ENCODE measurements at regions not wholly inside any gene's neighbourhood (a gene's known extent, or its start where the extent isn't known, plus 50 kb on each side); places are given as distances from the start of the nearest gene placed in this dataset.
A peak's percentile ranks its signal among the peaks of the same experiment; 100 is the strongest.

DNA sequence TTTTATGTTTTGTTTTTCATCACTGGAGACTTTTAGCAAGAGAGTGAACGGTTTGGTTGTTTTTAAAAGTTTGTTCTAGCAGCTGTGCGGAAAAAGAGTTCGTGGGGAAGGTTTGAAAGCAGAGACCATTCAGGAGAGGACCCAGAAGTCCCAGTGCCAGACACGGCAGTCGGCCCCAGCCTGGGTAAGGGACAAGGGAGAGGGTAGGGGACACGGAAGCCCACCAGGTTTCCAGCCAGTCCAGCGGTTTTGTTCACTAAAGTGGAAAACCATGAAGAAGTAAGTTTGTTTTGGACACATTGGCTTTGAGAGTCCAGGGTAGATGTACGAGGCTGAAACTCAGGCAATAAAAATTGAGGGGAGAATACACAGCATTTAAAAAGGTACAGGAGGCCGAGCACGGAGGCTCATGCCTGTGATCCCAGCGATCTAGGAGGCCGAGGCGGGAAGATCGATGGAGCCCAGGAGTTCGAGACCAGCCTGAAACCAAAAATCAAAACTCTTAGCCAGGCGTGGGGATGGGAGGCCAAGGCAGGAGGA, 56.8 kb upstream of the RPH3AL start:
- TSS peak; percentile 93 for BruUV-seq (replicated peaks)
- CTCF ChIA-PET = no interaction called here

DNA sequence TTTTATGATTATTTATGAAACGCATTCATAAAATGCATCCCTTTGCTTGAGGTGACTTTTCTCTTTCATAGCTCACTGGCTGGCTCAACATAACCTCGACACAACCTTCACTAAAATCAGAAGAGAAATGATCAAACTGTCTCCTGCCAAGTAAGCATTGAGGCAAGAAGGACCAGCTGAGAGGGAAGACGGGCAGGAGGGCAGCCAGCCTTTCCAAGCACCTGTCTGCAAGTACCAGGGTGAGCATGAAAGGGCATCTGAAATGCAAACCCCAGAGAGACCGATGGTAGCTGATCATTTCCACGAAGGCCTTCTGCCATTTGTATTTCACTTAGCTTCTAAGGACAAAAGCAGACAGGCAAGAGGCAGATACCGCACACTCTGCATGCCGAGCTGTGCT, 52.1 kb upstream of the RPH3AL start:
- BruUV-seq (replicated peaks) = no TSS peak
- no peaks in the 10 kb centered on the region for H3K9me3 ChIP-seq (ENCODE audit: control insufficient read depth, insufficient read depth, low read depth, low read length)
- TF ChIP-seq TCF7L2 (IDR thresholded peaks at IDR 0.05; ENCODE audit: low read depth, low read length) (no peak), SIN3A (IDR thresholded peaks at IDR 0.05; ENCODE audit: borderline replicate concordance, insufficient read depth, low read depth, low read length) (no peak), POLR2AphosphoS5 (IDR thresholded peaks at IDR 0.05; ENCODE audit: low read depth, low read length) (no peak)
- TF ChIP-seq, protein P1, sequence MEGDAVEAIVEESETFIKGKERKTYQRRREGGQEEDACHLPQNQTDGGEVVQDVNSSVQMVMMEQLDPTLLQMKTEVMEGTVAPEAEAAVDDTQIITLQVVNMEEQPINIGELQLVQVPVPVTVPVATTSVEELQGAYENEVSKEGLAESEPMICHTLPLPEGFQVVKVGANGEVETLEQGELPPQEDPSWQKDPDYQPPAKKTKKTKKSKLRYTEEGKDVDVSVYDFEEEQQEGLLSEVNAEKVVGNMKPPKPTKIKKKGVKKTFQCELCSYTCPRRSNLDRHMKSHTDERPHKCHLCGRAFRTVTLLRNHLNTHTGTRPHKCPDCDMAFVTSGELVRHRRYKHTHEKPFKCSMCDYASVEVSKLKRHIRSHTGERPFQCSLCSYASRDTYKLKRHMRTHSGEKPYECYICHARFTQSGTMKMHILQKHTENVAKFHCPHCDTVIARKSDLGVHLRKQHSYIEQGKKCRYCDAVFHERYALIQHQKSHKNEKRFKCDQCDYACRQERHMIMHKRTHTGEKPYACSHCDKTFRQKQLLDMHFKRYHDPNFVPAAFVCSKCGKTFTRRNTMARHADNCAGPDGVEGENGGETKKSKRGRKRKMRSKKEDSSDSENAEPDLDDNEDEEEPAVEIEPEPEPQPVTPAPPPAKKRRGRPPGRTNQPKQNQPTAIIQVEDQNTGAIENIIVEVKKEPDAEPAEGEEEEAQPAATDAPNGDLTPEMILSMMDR (IDR thresholded peaks at IDR 0.05) = no peak
- TF ChIP-seq, protein P2, sequence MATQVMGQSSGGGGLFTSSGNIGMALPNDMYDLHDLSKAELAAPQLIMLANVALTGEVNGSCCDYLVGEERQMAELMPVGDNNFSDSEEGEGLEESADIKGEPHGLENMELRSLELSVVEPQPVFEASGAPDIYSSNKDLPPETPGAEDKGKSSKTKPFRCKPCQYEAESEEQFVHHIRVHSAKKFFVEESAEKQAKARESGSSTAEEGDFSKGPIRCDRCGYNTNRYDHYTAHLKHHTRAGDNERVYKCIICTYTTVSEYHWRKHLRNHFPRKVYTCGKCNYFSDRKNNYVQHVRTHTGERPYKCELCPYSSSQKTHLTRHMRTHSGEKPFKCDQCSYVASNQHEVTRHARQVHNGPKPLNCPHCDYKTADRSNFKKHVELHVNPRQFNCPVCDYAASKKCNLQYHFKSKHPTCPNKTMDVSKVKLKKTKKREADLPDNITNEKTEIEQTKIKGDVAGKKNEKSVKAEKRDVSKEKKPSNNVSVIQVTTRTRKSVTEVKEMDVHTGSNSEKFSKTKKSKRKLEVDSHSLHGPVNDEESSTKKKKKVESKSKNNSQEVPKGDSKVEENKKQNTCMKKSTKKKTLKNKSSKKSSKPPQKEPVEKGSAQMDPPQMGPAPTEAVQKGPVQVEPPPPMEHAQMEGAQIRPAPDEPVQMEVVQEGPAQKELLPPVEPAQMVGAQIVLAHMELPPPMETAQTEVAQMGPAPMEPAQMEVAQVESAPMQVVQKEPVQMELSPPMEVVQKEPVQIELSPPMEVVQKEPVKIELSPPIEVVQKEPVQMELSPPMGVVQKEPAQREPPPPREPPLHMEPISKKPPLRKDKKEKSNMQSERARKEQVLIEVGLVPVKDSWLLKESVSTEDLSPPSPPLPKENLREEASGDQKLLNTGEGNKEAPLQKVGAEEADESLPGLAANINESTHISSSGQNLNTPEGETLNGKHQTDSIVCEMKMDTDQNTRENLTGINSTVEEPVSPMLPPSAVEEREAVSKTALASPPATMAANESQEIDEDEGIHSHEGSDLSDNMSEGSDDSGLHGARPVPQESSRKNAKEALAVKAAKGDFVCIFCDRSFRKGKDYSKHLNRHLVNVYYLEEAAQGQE (IDR thresholded peaks at IDR 0.05; ENCODE audit: insufficient read depth in 1 of 2, low read depth in 2 of 2, low read length in 1 of 2) = no peak
- ATAC-seq (no peak), DNase-seq (ENCODE audit: low read depth, low spot score) (no peak)
- CTCF ChIA-PET = no interaction called here
- in situ Hi-C loops (cut with HindIII; ENCODE audit: low pct_unique_long_range_greater_than_20kb, low sequenced_read_pairs) = no loop called here
- no peaks in the 10 kb centered on the region for H3K27me3 ChIP-seq (ENCODE audit: control insufficient read depth, insufficient read depth, low read length)
- H3K27ac ChIP-seq (ENCODE audit: low read length) = no peak overlapping the region
- no peaks in the 10 kb centered on the region for H3K4me1 ChIP-seq (ENCODE audit: control insufficient read depth, insufficient read depth, low read length)
- intact Hi-C loops (cut with micrococcal nuclease; ENCODE audit: unreplicated experiment) = no loop called here
- POLR2A ChIA-PET = no interaction called here
- no peak overlapping the region for H3K4me3 ChIP-seq (ENCODE audit: low read depth in 2 of 2, low read length in 2 of 2)
- H3K36me3 ChIP-seq (ENCODE audit: control insufficient read depth, insufficient read depth, low read length) = no peaks in the 10 kb centered on the region

More for the DNA sequence above, 56.8 kb upstream of the RPH3AL start:
- ATAC-seq = no peak
- no peaks in the 10 kb centered on the region for H3K36me3 ChIP-seq (ENCODE audit: control insufficient read depth, insufficient read depth, low read length)
- peaks cover 2% of the 10 kb centered on the region; the same call in 1 of the 2 replicates for H3K4me1 ChIP-seq (ENCODE audit: control insufficient read depth, insufficient read depth, low read length)
- no peaks in the 10 kb centered on the region for H3K27me3 ChIP-seq (ENCODE audit: control insufficient read depth, insufficient read depth, low read length)
- peak overlapping the region; percentile 39 to 71 for H3K4me3 ChIP-seq (ENCODE audit: low read depth in 2 of 2, low read length in 2 of 2)
- POLR2A ChIA-PET = no interaction called here
- no peak for DNase-seq (ENCODE audit: low read depth, low spot score)
- H3K9me3 ChIP-seq (ENCODE audit: control insufficient read depth, insufficient read depth, low read depth, low read length) = no peaks in the 10 kb centered on the region
- in situ Hi-C loops (cut with HindIII; ENCODE audit: low pct_unique_long_range_greater_than_20kb, low sequenced_read_pairs) (no loop called here), intact Hi-C loops (cut with micrococcal nuclease; ENCODE audit: unreplicated experiment) (no loop called here)
- peak overlapping the region; percentile 92 for H3K27ac ChIP-seq (ENCODE audit: low read length)
- TF ChIP-seq TCF7L2 (IDR thresholded peaks at IDR 0.05; ENCODE audit: low read depth, low read length) (no peak), POLR2AphosphoS5 (IDR thresholded peaks at IDR 0.05; ENCODE audit: low read depth, low read length) (no peak), SIN3A (IDR thresholded peaks at IDR 0.05; ENCODE audit: borderline replicate concordance, insufficient read depth, low read depth, low read length) (no peak)
- TF ChIP-seq, protein P1 (IDR thresholded peaks at IDR 0.05) = no peak
- TF ChIP-seq, protein P2 (IDR thresholded peaks at IDR 0.05; ENCODE audit: insufficient read depth in 1 of 2, low read depth in 2 of 2, low read length in 1 of 2) = no peak

Data from Panc1 (cell line).